H1 (cell line): ENCODE measurements at regions not wholly inside any gene's neighbourhood (a gene's known extent, or its start where the extent isn't known, plus 50 kb on each side); places are given as distances from the start of the nearest gene placed in this dataset.

Experiments
- E2F6 ChIP-seq: IDR thresholded peaks from 2 replicates; pipeline ENCODE4 v1.6.1; 2012; ENCODE audit warnings: inconsistent platforms
- GTF2F1 ChIP-seq: IDR thresholded peaks from 2 replicates; pipeline ENCODE4 v1.6.1; 2012; ENCODE audit warnings: low read depth, low read length, improper control_type of control experiment, borderline replicate concordance

DNA sequence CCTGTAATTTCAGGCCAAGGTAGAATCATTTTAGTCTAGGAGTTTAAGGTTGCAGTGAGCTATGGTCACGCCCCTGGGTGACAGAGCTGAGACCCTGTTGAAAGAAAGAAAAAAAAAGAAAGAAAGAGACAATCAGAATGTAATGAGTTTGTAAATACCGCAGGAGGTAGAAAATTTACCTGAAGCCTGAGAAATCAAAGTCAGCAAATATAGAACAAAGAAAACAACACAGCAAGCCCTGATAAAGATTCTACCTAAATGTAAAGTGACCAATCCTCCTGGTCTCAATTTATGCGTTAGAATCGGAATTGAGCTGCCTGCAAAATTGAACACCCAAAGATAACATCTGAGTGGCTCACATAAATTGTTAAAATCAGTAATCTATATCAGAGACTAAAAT, 146.5 kb upstream of the ZNF184 start (continued):
- TF ChIP-seq GTF2F1: no peak
- TF ChIP-seq E2F6: no peak
